GM19351 (cell line): ENCODE measurements at regions not wholly inside any gene's neighbourhood (a gene's known extent, or its start where the extent isn't known, plus 50 kb on each side); places are given as distances from the start of the nearest gene placed in this dataset.
A peak's percentile ranks its signal among the peaks of the same experiment; 100 is the strongest.
"Not testable (repeated sequence)": the region's sequence is repeated elsewhere in the genome, so short reads cannot be mapped to it uniquely, and the experiment has no call there.

ENCODE experiments used
- ATAC-seq: cut with Tn5 transposase; IDR thresholded peaks from one replicate; pipeline ENCODE4 v1.9.1; 2021; ENCODE audit warnings: mild to moderate bottlenecking, moderate library complexity; ENCODE audit not compliant: unreplicated experiment

DNA sequence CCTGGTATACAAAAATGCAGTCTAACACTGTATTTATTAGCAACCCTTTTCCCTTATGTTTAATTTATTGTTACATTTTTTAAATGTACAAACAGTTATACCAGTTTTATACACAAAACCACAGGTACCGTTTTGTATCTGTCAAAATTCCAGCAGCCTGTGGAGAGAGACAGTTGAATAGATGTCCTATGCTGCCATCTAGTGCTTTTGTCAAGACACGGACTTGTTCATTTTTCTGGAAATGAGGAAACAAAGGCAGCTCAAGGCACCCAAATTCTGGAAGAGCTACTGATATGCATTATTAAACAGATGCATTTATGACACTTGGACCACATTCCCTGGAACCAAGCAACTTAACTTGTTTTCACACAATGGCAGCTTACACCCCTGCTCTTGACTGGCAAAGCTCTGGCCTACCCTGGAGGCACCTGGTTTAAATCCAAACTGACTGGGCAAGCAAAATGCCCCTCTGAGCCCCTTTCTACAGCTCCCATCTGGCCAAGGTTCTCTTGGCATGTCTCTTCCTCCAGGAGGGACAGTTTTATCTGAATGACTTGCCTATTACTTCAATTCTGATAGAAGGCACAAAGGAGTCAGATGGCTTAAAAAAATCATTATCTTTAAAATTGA lies 286.9 kb upstream of the PRKD1 start:
- peak; percentile 69 for ATAC-seq

DNA sequence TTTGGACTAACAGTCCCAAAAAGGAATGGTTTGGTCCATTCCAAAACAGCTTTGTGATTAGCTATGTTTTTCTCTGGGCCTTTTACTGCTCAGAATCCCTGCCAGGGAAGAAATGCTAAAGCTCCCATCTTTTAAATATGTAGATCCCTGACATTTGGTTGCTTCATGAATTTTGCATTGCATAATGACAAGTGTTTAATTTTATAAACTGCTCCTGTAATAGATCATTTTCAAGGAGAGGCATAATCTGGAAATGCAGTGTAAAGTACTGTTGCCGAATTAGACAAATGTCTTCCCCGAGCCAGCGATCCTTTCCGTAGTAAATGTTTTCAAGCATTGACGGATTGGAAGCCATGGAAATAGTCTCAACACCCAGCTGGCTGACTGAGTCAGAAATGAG lies 291.3 kb upstream of the PRKD1 start:
- ATAC-seq, result no peak

DNA sequence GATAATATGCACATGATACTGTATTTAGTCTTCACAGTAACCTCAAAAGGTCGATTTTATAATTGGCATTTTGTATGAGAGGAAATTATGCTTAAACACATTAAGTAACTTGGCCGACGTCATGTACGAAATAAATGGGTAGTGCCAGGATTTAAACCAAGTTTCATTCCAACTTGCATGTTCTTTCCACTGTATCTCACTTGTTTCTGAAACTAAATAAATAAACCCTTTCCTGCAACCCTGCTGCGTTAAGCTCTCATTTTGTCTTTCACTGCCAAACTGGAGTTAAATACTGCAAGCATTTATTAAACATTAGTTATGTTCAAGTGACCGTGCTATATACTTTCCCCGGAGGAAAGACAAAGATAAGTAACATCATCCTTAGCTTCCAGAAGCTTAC lies 293.9 kb upstream of the PRKD1 start:
- ATAC-seq, result no peak

DNA sequence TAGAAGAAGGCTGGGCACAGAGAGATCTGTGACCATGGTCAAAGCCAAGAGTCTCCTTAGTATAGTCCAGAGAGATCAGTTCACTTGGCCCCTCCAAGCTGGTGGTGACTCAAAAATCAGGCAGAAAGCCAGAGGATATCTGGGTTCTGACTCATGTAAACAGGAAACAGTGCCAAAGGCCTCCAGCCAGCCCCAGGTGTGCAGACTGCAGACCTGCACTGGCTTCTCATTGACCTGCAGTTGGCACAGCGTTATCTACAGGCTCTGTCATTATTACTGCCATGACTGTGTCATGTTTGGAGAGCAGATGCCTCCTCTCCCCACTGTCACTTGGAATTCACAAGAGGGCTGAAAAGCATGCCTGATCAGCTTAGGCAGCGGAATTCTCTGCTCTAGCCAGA lies 295.7 kb upstream of the PRKD1 start:
- no peak for ATAC-seq

DNA sequence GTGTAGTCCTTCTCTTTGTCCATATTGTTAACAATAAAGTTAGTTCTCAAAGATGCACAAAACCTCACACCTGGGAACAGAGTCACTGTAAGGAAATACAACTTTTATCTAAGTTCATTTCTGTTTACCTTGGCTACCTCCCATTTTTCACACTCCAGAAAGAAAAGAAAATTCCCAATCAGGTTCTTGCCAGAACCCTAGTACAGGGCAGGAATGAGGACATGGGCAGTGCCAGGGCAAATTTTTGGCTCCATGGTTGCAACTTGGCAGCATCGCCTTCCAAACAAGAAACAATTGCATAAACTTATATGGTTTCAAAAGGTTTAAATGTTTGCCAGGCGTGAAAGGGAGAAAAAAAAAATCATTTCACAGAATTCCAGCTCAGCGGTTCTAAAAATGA lies 296.3 kb upstream of the PRKD1 start:
- no peak for ATAC-seq

DNA sequence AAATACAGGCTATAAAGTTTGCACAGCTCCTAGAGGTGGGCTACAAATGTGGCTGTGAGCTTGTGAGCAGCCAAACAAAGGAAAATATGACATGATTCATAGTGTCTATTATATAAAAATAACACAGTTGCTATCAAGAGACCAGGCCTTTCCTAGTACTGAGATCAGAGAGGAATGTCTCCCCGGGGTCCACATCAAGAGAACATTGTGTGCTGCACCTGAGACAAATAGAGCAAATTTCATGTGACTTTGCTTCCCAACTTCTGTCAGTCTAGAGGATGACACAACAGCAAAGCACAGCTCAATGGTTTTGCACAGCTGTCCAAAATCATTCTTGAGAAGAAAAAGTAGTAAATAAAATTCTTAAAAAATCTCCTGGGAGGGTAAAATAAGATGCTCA lies 297.5 kb upstream of the PRKD1 start:
- no peak for ATAC-seq

DNA sequence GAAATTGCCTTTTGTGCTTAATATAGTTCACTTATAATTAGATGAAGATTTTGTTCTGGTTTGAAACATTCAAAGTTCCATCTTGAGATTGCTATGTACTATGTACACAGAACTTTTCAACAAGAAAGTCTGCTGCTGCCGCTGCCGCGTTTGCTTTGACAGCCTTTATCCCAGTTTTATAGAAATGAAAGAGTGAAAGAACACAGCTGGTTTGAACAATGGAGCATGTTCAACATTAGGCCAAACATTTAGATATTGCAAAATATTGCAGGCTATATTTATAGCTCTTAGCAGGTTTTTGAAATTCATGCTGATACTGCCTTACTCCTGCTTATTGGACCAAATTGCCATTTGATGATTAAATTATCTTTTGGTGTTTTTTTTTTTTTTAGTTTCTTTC lies 299.8 kb upstream of the PRKD1 start:
- ATAC-seq, result no peak

DNA sequence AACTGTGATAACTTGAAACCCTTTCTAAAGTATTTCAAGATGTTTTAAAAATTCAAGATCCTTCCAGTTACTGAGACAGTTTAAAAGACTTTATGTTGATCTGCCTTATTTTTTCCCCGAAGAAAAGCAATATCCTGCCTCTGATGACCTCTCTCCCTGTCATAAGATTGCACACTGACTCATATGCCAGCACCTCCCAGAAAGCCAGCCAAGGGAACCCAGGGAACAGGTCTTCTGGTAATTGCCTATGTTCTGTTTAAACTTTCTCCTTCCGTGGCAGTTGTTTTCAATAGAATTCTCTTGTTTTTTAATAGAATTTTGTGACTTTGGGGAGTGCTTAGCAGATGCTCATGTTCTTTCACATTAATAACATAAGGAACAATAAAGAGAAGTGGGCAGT lies 300.2 kb upstream of the PRKD1 start:
- ATAC-seq, result no peak

DNA sequence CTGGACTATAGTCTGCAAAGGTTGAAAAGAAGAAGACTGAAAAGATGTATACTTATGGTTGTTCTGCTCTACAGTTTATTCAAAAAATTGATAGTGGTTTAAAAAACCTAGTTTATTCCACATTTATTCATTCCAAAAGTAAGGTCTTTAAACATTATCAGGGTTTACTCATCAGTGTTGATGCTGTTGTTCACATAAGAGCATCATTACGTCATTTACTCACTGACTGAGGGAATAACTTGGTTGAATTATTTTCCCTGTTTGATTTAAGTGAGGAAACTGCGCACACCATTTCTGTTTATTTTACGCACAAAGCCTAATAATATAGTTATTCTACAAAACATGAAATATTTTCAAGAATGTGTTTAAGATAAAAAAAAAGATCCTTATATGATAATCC lies 303.1 kb upstream of the PRKD1 start:
- ATAC-seq, result no peak

DNA sequence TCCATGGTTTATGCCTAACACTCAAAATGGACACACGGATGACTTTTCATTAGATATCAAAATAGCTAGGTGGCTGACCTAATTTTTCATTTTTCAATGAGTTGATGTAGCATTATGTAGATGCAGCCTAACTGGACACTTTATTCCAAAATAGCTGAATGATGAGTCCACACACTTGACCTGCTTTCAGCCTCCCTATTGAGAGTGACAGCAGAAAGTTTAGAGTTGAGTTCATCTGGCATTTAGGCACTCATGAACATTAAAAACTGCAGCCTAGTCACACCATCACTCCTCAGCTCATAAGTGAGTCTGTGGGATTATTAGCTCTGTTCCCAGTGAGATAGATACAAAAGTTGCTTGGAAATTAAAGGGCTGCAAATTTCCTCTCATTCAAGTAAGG lies 307.3 kb upstream of the PRKD1 start:
- ATAC-seq, result no peak

DNA sequence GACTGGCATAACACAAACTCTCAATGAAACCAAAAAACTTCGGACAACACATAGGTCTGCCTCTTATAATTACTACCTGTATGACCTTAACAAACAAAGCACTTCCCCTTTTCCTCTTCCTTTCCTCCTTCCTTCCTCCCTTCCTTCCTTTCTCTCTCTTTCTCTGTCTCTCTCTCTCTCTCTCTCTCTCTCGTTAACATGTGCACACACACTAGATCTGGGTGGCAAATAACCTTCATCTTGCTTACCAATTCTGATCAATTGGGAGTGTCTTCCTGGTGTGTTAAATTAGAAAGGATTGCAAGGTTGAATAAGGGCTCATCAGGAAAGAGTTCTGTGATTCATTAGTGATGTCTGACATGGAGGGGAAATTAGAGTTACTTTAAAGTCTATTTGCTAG lies 307.8 kb upstream of the PRKD1 start:
- no peak for ATAC-seq

DNA sequence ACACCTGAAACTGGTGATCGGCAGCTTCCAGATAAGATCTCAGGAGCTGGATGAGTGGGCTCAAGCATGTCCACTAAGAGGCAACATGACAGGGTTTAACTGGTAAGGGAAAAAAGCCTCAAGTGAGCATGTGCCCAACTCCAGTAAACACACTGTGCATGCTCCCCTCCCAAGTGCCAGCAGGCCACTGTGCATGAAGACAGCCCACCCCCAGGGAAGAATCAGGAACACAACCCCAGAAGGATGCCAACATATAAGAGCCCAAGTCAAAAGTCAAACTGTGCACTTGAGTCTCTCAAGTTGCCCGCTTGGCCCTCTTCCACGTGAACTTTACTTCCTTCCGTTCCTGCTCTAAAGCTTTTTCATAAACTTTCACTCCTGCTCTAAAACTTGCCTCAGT lies 311.3 kb upstream of the PRKD1 start:
- ATAC-seq, result no peak

DNA sequence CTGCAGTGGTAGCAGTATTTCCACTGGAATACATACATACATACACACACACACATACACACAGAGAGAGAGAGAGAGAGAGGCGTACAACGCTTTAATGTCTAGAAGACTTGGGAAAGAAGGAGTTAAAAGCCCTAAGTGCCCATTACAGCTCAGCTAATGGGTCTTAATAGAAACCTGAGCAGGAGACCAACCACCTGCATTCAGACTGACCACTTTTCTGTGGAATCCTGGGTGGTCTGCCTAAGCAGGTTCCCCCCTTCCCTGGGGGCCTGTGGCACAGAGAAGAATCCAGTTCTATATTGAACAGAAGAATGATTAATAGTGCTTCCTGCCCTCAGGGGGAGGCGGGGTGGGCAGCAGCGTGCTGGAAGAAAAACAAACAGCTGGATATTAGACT lies 312.4 kb upstream of the PRKD1 start:
- ATAC-seq, result no peak

DNA sequence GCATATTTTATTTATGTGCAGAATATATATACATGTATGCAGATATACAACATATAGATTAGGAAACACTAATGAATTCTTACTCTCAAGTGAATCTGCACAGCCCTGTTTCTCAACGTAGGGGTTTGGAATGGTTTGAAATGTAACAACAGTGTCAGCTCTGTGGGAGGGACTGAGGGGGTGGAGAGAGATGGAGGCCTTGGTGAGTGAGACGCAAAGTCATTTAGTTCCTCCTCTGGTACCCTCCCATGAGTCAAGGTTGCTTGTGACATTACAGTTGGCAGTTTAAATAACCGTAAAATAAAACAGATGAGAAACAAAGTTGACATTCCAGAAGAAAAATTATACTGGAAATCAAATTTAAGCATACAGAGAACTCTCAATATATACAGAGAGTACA lies 313.0 kb upstream of the PRKD1 start:
- no peak for ATAC-seq

DNA sequence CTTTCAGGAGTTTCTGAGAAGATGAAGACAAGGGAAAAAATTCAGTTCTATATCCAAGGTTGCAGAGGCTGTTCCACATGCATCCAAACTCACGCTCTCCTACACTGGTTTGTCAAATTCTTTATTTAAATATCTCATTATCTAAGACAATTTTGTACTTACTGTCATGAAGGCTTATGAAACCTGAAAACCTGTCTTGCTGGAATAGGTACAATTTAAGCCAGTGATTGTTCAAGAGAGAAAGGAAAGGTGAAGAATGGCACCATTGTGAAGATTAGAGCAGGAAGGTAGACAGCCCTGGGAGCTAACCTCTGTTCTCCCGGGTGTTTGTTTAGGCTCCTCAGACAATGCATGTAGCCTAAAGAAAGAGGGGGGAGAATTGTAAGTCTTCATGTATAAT lies 315.1 kb upstream of the PRKD1 start:
- ATAC-seq, result no peak

DNA sequence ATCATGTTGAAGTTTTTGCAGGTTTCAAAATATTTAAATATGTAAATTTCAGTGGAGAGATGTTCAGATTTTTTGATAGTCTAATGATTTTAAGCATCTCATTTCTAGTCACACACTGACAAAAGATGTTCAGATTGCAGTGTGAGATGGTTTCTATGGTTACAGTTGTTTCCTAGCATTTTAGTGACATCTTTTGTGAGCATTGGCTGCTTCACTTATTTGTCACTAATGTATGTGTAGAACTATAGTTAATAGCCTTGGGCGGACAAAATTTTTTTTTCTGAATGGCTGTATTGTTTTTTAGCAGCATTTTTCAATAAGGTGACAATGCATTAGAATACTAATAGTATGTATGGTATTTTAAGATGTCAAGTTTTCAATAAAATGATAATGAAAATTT lies 315.6 kb upstream of the PRKD1 start:
- no peak for ATAC-seq

DNA sequence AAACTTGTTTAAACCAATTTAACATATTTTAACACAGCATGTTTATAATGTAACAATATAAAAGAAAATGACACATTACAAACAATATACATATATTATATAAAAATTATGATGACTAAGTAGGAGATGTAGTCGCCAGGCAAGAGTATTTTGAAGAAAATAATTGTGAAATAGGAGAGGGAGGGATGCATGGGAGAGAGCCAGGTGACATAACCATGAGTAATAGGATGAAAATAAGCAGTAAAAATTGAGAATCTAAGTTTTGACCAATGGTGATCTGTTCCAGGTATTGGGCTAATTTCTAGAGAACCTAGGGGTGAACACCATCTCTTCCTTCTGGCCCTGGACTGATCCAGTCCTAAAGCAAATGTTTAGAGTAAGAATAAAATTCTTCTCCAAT lies 315.2 kb upstream of the G2E3 start:
- no peak for ATAC-seq

DNA sequence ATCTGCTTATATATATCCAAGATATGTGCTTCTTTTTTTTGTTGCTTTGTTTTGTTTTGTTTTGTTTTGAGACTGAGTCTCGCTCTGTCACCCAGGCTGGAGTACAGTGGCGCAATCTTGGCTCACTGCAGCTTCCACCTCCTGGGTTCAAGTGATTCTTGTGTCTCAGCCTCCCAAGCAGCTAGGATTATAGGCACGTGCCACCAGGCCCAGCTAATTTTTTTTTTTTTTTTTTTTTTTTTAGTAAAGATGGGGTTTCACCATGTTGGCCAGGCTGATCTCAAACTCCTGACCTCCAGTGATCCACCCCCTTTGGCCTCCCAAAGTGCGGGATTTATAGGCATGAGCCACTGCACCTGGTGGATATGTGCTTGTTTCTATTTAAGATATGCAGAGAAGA lies 314.6 kb upstream of the G2E3 start:
- not testable (repeated sequence) for ATAC-seq

DNA sequence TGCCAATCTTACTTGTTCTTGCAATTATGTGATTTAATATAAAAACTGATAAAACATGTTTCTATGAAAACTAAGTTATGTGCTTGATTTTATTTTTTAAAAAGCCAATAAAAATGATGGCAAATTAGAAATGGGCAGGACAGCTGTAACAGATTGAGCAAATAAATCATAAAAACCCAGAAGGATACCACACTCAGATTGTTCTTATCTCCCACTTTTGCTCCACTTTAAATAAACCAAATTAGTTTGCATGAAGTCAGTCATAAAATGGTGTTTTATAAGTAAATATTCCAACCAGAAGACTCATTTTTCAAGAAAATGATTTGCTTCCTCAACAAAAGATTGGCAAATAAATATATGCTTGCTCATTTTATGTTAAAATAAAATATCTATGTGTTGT lies 307.9 kb upstream of the G2E3 start:
- no peak for ATAC-seq

DNA sequence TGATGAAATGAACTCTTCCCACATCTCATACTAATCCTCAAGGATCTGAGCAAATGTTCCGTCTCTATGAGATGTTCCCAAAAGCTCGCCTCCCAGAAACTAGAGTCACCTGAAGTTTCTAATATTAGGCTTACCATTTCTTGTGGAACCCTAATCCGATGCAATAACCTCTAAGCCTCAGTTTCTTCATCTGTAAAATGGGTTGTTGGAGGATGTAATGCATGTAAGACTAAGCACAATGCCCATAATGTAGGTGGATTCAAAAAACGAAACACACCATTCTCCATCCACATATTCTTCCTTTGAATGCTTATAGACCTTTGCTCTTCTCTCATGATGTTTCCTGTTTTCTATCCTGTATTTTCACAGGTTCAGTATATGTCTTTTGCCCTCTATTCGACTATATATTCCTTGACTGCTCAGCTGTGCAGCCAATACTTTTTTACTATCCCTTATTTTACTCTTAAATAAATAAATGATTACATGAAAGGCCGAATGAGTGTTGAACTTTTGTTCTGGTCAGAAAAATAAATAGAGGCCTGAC lies 307.3 kb upstream of the G2E3 start:
- no peak for ATAC-seq

DNA sequence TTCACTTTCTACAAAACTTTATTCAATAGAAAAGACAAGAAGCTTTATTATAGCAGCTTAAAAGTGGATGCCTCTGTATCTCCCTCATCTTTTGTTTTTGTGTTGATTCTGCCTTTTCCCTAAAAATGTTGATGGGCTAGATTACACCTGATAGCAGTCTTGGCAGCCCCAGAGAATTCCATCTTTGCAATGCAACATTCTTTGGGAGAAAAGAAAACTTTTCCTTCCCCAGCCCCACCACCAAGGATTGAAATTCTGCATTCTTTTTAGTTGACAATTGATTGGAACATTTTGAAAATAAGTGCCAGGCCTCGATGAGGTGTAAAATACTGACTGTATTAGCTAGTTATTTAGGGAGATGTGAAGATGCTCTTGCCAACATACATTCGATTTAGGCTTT lies 306.8 kb upstream of the G2E3 start:
- no peak for ATAC-seq

DNA sequence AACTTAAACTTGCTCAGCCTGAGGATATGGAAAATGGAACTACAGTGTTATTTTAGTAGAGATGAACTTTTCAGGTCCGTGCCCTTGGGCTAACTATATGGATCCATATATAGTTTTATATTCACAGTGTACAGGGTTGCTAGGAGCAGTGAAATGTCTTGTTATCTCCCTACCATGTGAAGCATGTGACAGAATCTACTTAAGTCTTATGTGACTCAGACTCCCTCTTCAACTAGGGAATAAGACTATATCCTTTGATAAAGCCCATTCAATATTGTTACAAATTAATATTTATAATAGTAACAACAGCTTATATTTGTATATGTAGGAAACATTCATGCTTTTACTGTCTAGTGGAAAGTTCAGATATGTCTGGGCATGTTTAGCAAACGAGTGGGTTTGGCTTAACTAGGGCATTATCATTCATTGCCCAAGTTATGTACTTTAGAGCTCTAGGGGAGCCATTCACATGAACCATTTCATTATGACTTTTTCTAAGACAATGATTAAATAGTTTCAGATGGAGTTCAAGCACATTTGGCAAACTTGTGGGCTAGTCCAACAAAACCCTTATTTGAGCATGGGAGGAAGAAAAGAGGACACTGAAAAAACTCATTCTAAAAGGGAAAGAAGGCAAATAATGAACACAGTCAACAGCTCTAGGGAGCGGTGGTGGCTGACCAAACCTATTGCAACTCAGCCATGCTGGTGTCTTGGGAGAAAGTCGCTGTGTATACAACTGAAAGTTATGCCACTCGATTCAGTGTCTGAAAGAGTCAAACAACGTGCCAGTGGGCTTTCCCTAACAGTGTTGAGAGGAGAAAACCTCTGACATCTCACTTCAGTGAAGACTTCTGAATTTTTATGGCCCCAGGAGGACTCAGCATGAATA lies 305.9 kb upstream of the G2E3 start:
- no peak for ATAC-seq
